ENCODE measurements at regions not wholly inside any gene's neighbourhood (a gene's known extent, or its start where the extent isn't known, plus 50 kb on each side); places are given as distances from the start of the nearest gene placed in this dataset.
"Not testable (repeated sequence)": the region's sequence is repeated elsewhere in the genome, so short reads cannot be mapped to it uniquely, and the experiment has no call there.

DNA sequence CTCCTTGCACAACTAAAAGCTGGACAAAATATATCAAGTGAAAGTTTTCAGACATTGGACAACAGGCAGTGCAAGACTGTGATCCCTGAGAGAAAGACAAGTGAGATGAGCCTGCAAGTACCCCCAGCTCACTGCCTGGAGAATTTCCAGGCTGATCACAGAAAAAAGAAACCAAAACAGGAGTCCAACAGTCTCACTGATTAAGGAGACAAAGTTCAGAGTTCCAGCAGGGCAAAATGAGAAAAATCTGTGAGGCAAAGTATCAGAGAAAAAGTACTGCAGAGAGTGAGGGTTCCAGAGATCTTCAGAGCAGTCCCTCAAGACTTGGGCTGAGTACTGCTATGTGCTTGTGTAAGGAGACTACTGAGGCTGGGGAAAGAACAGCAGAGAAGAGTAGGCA lies 56.0 kb upstream of the PRSS3 start:
- no peak for DNase-seq (ENCODE audit: low read depth)

DNA sequence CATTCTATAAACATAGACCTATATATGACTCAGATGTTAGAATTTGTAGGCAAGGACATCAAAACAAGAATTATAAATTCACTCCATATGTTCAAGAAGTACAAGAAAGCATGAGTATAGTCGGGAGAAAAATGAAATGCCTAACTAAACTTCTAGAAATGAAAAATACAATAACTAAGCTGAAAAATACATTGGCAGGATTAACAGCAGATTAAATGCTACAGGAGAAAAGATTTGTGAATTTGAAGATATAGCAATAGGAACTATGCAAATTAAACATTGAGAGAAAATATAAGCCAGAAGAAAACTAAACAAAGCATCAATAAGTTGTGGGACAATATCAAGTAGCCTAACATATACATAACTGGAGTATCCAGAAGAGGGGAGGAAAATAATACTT lies 55.3 kb upstream of the PRSS3 start:
- DNase-seq (ENCODE audit: low read depth), result no peak

DNA sequence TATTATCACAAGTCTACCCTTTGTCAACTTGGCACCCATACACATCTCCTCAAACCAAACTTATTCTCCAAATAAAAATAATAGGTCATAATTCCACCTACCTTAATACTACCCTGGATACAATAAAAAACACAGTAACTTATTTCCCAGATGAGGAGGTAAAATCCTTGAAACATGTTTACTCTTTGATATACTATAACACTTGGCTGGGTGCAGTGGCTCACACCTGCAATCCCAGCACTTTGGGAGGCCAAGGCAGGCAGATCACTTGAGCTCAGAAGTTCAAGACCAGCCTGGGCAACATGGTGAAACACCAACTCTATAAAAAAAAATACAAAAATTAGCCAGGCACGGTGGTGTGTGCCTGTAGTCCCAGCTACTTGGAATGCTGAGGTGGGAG lies 54.4 kb upstream of the PRSS3 start:
- not testable (repeated sequence) for DNase-seq (ENCODE audit: low read depth)

DNA sequence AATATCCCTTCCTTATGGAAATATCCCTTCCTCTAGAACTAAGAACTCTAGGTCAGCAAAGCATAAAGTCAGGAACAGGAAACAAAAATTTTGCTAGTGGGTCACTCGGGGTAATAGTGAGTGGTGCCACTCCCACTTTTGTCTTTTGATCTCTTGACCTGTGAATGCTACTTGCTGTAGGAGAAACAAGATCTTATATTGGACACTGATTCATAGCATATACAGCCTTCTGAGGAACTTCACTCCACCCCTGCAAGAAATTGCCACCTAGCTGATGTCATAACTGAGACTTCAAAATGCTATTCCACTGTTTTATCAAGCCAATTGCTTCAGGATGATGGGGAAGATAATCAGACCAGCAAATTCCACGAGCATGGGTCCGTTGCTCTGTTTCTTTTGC lies 53.3 kb upstream of the PRSS3 start:
- no peak for DNase-seq (ENCODE audit: low read depth)

DNA sequence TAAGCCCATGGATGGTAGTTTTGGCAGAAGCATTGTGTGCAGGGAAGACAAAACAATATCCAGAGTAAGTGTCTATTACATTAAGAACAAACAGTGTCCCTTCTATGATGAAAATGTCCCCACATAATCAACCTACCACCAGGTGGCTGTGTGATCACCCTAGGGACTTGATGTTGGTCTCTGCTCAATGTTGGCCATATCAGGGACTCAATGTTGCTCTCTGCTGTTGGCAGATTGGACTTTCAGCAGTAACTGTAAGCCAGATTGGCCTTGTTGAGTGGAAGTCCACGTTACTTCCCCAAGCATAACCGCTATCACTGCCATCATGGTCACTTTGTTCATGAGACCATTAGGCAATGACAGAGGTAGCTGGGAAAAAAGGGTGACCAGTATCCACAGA lies 52.8 kb upstream of the PRSS3 start:
- no peak for DNase-seq (ENCODE audit: low read depth)

All from activated T-cell treated with anti-CD3 and anti-CD28 coated beads for 48 hours (primary cell).